HG03159 (cell line): ENCODE measurements at regions not wholly inside any gene's neighbourhood (a gene's known extent, or its start where the extent isn't known, plus 50 kb on each side); places are given as distances from the start of the nearest gene placed in this dataset.

Experiments
- ATAC-seq: cut with Tn5 transposase; IDR thresholded peaks from one replicate; pipeline ENCODE4 v1.9.1; 2021; ENCODE audit warnings: mild to moderate bottlenecking, moderate library complexity; ENCODE audit not compliant: unreplicated experiment

DNA sequence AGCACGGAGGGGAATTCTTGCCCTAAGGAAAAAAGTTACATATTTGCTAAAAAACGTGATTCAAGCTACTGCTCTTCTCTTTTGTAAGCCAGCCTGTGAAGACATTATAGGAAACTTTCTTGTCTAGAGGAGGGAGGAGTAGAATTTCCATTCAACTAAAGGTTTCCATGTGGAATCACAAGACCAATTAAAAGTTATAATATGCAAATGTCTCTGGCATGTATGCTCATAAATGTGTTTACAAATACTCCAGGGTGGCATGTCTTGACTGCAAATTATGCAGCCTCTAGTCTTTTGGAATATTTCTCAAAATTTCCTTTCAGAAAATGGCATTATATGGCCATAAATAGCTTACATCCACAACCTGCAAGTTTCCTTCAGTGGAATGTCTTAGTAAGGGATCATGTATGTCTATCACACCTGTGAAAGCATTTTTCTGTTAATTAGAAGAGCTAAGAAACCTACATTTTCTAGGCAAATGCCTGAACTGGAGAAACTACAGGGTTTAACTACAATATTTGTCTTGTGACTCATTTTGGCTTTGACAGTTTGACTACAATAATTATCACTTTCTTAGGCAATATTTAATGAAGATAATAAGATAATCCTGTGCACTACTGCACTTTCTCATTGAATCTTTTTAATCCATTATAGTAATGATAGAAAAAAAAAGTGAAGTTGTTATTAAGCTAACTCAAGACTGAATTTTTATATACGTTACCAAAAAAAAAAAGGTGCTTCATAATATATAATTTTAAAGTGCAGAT is 111.1 kb upstream of the C10orf90 start:
- no peak for ATAC-seq

DNA sequence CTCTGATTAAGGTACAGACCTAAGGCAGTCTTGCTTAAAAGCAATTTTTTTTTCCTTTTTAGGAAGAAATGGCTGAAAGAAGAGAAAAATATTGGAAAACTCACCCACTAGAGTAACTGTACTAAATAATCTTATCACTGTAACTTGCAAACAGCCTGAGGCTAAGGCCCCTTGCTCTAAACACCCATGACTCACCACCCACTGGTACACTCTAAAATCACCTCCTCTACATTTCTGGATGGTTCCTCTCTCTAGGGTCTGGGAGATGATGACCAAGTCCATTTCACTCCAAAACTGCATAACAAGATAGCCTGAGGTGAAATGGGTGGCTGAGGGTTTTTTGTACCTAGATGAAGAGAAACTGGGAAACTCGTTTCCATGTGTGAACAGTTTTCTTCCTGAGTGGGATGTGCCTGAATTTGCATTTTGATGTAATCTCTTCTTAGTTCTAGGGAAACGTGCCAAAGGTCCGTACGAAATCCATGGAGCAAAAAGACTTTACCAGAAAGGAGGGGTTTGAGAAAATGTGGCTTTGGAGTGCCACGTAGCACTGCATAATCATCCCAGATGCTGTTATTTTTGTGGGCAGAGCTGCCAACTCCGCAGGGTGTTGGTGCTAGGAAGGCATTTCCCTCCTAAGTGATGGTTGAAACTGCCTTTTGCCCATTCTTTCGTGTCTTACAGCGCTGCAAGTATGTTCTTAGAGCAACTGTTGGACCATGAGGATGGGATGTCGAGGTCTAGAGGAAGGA is 113.5 kb upstream of the C10orf90 start:
- ATAC-seq, result no peak

DNA sequence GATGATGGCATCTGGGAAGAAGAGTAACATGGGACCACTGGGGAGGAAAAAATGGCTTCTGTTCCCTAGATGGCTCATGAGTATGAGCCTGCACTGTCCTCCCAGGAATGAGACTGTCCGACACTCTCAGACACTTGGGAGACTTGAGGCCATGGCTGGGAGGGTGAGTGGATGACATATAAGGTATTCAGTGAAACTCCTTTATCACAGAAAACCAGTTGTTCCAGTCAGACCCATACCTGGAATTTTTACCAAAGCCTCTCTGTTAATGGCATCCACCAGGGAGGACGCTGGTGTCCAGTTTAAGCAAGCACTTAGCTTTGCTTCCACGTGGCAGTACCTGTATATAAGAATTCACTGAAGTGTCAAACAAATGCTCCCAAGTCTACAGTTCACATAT is 116.7 kb upstream of the C10orf90 start:
- ATAC-seq, result no peak

GRCh38 chr10:126795318-126795717 is 109.9 kb upstream of the DOCK1 start:
- ATAC-seq, result no peak

DNA sequence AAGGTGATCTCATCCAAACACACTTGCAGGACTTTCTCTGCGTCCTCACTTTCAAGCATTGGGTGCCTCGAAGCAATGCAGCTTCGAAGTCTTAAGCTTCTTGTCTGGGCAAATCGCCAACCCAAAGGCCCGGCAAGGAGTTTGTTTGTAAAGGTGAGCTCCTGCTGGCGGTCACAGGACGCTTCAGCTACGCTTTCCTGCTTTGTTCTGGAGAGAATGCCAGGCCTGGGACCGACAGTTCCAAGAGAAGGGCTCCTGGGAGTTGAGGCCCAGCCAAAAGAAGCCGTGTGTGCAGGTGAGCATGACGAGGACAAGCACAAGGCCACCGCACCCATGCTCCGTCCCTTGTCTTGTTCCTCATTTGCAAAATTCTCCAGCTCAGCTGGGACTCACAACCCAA is 106.6 kb upstream of the DOCK1 start:
- no peak for ATAC-seq

GRCh38 chr10:126803394-126803793 is 101.8 kb upstream of the DOCK1 start:
- ATAC-seq, result no peak

DNA sequence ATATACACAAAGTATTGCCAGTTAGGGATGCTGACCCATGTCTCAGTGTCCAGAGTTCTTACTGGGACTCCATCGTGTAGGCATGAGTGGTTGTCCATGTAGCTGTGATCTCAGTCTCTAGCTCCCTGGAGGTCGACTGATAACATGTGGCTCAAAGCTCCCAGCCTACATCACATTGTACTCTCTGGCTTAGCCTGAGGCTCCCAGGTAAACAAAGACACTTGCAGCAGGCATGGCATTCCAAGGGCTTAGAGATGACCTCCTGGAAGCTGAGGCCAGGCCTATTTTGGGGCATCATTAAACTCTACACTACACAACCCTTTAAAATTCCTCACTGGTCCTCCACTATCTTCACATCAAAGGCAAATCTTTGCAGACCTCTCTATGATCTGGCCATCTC is 100.8 kb upstream of the DOCK1 start:
- ATAC-seq, result no peak

GRCh38 chr10:126806498-126806897 is 98.7 kb upstream of the DOCK1 start:
- no peak for ATAC-seq

GRCh38 chr10:126806991-126807702 is 98.1 kb upstream of the DOCK1 start:
- no peak for ATAC-seq

DNA sequence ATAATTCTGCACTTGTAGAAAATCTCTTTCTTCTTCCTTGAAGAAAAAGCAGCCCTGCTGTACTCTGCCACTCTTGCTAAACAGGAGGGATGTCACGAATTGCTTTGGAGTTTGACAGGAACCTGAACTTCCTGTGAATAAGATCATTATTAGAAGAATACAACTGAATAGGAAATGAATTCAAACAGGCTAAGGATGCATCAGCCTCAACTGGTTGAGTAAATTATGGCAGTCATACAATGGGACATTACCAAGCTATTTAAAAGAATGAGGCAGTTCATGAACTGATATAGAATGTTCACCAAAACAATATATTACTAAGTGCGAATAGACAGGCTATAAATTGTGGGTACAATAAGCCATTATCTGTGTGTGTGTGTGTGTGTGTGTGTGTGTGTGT is 97.1 kb upstream of the DOCK1 start:
- no peak for ATAC-seq

DNA sequence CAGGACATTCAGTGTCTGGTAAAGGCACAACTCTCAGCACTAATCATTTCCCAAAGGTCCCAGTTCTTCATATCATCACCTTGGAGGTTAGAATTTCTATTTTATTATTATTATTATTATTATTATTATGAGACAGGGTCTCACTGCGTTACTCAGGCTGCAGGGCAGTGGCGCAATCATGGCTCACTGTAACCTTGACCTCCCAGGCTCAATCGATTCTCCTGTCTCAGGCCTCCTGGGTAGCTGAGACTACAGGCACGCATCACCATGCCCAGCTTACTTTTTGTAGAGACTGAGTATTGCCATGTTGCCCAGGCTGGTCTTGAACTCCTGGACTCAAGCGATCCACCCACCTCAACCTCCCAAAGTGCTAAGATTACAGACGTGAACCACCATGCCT is 91.8 kb upstream of the DOCK1 start:
- no peak for ATAC-seq

- ATAC-seq, result no peak
Observed at GRCh38 chr10:126833542-126833941, 71.7 kb upstream of the DOCK1 start.

- ATAC-seq, result no peak
Observed at GRCh38 chr10:126836009-126836408, 69.2 kb upstream of the DOCK1 start.

GRCh38 chr10:126838316-126838715 is 66.9 kb upstream of the DOCK1 start:
- ATAC-seq, result no peak

- no peak for ATAC-seq
Observed at GRCh38 chr10:126839094-126839761, 66.0 kb upstream of the DOCK1 start.

DNA sequence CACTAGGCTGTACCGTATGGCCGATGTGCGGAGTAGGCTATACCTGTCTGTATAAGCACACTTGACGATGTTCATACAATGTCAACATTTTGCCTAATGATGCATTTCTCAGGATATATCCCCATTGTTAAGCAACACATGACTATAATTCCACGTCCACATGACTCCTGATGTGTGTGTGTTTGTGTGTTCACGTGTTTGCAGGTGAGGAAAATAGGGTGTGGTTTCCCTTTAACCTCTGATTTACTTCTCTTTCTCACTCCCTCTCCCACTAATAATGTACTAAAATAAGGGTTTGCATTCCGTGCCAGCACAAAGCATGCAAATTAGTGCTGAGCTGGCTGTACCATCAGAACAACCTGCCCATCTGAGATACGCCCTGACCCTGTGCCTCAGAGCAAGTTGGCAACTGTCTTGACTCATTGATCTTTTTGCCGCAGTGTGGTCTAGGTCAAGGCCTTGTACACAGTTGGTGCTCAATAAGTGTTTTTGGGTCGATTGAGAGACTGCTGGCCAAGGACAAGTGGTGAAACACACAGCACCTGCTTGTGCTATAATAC is 64.6 kb upstream of the DOCK1 start:
- no peak for ATAC-seq

DNA sequence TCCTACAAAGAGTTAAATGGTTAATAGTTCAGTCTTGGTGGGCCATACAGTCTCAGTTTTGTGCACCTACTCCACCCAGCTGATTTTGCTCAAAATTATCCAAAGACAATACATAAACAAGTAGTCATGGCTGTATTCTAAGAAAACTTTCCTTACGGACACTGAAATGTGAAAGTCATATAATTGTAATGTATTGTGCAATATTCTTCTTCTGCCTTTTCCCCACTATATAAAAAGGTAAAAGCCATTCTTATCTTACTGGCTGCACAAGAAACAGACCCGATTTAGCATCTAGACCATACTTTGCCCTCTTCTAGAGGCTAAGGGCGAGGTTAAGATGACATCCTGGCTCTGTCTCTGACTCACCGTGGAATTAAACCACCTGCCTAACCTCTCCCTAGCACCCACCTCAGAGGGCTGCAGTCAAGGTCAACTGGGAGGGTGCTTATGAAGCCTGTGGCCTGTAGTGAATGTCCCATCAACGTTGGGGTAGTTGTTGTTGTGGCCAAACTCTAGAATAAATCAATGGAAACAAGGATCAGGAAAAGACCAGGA is 63.8 kb upstream of the DOCK1 start:
- no peak for ATAC-seq

GRCh38 chr10:126842356-126842755 is 62.9 kb upstream of the DOCK1 start:
- ATAC-seq, result no peak

DNA sequence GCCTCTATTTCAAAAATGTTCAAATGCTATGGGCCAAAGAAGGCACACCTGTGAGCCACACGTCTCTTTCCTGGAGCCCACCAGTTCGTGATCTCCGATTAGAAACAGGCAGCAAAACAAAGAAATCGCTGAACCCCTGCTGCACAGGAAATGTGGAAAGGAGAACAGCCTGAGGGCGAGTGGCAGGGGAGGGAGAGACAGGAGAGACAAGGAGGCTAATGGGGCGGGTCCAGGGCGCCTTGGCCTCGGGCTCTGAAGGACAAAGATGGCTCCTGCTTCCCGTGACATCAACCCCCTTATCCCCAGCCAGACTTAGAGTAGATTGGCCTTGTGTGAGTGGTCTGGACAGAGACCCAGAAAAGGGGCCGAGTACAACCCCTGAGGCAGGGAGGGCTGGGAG is 62.4 kb upstream of the DOCK1 start:
- ATAC-seq, result no peak

- ATAC-seq, result no peak
Observed at GRCh38 chr10:126843299-126843934, 61.8 kb upstream of the DOCK1 start.
